Stimulated activated naive CD4-positive, alpha-beta T cell (primary cell): ENCODE measurements at regions not wholly inside any gene's neighbourhood (a gene's known extent, or its start where the extent isn't known, plus 50 kb on each side); places are given as distances from the start of the nearest gene placed in this dataset.
A peak's percentile ranks its signal among the peaks of the same experiment; 100 is the strongest.

ENCODE experiments used
- DNase-seq, 6 experiments: peaks; one replicate each; lab custom pipeline; 2025; lab: John Stamatoyannopoulos, UW

DNA sequence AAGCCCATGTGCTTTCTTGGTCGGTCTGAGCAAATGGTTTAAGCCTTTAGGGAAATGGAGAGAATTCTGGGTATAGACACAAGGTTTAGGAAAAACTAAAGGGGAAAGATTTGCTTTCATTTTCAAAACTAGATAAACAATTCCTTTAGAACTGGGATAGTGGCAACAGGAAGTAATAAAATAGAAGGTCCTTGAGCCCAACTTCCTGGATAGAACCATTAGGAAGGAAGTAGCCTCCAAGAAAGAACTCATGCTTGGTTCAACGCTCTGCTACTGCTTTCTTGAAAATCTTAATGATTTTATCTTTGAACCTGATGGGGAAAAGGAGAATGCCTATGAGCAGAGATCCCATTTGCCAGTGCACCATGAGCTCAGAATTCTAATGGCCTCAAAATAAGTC, 147.0 kb upstream of the THRB start:
- no peak for DNase-seq

DNA sequence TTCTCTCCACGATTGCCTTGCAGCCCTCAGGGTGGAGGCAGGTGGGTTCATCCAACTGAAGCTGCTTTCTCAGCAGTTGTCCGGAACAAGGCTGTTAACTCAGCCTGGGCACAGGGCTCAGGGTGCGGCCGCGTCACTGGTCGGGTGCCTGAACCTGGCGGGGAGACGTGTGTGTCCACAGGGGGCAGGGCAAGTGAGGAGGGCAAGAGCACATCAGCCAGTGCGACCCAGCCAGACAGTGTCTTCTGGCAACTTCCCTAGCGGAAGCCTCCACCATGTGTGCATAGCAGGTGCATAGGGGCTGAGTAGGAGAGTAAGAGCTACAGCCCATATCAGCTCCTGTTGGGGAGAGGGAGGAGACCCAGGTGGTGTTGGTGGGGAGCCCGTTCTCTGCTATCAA, 150.4 kb upstream of the THRB start:
- DNase-seq, result no peak

DNA sequence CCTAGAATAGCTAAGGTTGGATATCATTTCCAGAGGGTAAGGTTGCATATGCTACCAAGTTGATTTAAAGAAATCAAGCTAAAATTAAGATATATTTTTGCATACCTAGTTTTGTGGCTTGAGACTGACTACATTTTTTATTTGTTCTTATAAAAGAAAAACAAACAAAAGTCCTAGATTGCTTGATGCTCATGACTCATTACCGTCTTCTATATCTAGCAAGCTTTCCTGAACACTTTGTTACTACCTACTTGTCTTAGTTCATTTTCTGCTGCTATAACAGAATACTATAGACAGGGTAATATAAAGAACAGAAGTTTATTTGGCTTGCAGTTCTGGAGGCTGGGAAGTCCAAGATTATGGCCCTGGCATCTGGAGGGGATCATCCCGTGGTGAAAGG, 152.1 kb upstream of the THRB start:
- no peak for DNase-seq

DNA sequence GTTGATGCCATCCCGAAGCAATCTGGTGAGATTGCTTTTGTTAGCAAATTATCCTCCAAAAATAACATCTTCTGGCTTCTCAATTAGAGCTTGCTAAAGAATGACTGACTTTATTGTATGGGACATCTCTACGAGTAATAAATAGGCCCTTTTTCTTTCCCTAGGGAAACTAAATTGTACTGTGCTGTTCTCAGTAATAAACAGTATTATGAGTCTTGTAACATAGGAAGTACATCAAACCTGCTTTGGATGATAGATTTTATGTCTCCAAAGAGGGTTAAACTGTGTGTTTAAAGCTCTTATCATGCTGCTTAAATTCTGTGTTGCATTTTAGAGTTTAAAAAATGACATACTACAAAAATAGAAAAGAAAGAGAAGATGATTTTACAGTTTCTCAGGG, 153.4 kb upstream of the THRB start:
- no peak for DNase-seq

DNA sequence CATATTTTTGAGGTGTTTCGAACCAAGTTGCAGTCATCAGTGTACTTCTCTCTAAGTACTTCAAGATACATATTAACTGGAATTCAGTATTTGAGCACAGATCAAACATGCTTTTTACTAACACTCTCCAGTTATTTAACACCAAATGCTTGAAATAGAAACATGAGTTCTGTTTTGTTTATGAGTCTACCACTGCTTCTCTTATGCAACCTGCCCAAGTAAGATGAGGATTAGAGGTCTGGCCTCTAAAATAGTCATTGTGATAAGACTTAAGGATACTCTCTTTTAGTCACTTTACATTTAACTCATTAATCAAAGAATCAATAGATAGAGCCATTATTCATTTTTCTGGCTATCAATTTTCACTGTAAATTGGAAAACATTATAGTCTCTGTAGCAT, 156.2 kb upstream of the THRB start:
- no peak for DNase-seq

DNA sequence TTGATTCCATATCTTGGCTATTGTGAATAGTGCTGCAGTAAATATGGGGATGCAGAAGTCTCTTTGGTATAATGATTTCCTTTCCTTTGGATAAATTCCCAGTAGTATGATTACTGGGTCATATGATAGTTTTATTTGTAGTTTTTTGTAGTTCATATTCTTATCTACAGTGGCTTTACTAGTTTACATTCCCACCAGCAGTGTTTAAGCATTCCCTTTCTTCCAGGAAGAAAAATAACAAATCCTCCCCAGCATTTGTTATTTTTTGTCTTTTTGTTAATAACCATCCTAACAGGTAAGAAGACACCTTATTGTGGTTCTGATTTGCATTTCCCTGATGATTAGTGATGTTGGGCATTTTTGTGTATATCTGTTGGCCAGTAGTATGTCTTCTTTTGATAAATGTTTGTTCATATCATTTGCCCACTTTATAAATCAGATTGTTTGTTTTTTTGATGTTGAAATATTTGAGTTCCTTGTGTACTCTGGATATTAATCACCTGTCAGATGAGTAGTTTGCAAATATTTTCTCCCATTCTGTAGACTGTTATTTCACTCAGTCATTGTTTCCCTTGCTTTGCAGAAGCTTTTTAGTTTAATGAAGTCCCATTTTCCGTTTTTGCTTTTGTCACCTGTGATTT, 163.3 kb upstream of the THRB start:
- DNase-seq, result no peak

DNA sequence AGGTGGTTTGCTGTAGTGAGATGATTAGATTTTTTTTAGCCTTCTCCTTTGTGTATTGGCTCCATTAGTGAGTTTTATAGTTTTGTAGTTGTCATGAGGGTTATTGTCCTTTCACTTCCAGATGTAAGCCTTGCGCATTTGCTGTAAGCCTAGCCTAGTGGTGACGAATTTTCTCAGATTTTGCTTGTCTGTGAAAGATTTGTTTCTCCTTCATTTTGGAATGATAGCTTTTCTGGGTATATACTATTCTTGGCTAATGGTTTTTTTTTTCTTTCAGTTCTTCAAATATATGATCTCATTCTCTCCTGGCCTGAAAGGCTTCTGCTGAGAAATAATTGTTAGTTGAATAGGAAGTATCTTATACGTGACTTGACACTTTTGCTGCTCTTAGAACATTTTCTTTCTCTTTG, 166.5 kb upstream of the THRB start:
- DNase-seq, result no peak

DNA sequence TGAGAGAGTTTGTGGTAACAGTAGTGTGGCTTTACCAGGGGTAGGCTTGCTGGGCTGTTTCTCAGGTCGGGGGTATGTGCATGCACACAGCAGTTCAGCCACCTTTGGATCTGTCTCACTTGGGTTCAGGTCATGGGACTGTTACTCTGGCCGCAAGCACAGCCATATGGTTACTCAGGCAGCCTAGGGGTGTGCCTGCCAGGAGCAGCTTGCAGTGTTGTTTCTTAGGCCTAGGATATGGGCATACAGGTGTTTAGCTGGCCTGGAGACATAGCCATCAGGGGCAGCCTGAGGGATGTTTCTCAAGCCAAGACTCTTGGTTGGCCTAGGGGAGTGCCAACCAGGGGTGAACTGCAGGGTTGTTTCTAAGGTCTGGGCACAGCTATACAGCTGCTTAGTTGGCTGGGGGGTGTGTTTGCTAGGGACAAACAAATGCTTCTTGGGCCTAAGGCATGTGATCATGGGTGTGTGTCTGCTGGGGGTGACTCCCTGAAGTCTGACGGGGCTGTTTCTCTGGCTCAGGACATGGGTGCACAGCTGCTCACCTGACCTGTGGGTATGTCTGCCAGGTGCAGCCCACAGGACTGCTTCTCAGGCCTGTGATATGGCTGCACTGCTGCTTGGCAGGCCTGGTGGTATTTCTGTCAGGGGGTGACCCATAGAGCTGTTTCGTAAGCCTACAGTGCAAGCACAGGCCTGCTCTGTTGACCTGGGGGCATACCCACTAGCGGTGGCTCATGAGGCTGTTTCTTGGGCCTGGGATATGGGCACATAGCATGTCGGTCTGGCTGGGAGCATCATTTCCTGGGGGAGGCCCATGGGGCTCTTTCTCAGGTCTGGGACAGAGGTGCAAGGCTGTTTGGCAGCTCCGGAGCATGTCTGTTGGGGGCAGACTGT, 168.0 kb upstream of the THRB start:
- DNase-seq, result no peak

DNA sequence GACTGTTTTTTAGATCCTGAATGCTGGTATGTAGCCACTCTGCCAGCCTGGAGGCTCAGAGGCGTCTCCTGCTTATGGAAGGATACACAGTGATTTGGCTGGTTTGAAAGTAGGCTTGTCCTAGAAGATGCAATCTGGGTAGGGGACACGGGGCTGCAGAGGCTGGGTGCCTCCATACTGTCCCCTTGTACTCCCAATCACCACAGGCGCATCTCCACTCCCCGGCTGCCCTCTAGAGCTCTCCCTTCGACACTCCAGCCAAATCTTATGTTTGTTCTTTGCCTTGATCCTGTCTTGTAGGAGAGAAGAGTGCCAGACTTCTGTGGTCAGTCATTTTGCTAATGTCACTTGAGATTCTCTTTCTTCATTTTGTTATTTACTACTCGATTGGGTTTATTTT, 168.8 kb upstream of the THRB start:
- DNase-seq, result no peak

DNA sequence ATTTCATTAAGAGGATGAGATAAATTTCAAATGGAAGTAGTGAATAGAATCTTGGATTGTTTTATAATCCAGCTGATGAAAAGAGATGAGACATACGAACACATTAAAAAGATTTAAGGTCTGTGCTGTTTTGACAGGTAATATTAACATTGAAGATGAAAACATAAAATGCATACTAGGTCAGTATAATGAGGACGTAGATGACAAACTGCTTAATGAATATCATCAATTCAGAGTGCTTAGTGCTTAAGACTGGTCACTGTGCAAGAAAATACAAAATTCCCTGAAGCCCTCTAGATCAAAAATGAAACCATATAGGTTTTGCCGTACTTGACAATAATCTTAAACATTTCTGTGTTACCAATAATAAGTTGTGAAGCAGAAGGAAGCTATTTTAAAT, 173.4 kb upstream of the THRB start:
- no peak for DNase-seq

DNA sequence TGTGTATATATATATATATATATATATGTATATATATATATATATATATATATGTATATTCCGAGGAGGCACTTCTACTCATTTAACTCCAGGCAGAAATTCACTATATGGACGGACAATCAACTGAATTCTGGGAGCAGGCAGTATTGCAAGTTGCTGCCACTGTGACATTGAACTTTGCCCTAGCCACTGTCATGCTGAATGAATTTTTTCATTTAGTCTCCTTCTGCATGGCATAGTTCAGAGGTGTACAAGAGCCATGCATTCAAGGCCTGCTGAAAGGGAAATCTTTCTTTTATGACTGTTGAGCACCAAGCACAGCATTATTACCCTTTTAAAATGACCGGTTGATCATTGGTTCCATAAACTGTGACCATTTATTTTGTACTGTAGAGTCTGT, 176.2 kb upstream of the THRB start:
- DNase-seq, result no peak

DNA sequence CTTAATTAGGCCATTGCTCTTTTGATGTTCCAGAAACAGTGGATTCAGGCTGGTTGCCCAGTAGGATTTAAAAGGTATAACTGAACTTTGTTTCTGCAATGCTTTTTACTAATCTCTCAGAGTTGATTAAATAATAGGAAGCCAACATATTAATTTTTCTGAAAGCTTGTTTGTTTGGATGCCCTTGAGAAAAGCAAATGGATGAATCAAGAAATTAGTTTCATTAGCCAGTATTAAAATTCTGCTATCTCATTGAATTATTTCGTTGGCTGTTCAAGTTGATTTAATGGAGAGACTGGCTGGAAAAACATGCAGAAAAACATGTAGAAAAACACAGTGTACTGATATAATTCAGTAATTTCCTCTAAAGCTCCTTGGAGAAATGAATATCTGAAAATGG, 178.9 kb upstream of the THRB start:
- DNase-seq, result no peak

DNA sequence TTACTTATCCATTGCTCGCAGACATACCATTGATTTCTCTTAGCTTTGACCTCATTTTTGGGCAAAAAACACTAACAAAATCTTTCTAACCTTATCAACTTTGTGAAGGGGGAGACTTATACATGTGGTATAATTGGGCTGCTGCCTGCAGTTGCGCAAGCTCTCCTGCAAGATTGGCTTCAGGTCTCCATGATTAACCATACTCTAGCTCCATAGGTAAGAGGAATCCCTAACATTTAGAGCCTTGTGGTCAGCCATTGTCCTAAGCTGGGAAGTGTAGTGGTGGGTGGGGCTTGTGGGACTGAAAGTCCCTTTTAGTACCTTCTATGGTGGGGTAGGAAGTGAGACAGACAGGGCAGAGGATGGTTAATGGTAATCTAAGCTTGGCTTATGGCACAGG, 179.6 kb upstream of the THRB start:
- DNase-seq, result no peak

DNA sequence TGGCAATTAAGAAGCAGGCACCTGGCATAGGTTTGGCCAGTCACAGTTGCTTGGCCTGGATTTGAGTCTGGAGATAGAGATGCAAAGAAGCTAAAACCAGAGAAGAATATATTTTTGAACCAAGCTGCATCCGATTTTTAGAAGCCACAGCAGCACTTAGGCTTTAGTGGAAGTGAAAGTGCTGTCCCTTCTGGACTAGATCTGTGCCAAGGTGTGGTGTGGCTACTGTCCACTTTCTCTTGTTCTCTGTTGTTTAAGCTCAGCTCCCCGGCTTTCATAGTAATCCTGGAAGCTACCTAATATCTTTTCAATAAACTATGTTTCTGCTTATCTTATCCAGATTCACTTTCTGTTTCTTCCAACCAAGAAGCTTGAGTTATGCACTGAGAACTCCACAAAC, 183.4 kb upstream of the THRB start:
- no peak for DNase-seq

DNA sequence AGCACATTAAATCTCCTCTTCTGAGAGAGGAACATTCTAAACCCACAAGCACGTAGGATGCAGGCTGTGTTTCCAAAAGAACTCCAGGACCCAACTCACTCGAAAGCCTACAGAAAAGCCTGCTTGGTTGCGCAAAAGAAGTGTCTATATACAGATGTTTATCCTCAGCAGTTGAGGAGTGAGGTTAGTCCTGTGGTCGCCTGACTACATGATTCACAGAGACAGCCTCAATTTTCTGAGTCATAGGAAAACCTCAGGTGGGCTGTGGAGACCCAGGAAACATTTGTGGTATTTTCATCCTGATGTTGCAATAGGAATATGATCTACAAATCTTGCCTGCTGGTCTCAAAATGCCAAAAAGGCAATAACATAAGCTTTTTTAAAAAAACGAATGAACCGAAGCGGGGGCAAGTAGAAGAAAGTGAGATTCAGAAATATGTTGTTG, 183.8 kb upstream of the THRB start:
- no peak for DNase-seq

DNA sequence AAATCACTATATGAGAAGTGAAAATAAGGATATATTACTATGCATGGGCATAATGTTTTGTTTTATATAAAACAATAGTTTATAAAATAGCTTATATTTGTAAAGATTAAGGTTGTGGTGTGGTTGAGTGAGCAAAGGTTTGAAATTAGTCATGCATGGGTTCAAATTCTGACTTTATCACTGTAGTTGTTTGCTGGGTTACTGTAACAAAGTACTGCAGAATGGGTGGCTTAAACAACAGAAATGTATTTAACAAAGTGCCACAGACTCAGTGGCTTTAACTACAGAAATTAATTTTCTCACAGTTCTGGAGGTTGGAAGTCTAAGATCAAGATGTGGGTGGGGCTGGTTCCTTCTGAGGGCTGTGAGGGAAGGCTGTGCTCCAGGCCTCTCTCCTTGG, 184.8 kb upstream of the THRB start:
- DNase-seq, result no peak

DNA sequence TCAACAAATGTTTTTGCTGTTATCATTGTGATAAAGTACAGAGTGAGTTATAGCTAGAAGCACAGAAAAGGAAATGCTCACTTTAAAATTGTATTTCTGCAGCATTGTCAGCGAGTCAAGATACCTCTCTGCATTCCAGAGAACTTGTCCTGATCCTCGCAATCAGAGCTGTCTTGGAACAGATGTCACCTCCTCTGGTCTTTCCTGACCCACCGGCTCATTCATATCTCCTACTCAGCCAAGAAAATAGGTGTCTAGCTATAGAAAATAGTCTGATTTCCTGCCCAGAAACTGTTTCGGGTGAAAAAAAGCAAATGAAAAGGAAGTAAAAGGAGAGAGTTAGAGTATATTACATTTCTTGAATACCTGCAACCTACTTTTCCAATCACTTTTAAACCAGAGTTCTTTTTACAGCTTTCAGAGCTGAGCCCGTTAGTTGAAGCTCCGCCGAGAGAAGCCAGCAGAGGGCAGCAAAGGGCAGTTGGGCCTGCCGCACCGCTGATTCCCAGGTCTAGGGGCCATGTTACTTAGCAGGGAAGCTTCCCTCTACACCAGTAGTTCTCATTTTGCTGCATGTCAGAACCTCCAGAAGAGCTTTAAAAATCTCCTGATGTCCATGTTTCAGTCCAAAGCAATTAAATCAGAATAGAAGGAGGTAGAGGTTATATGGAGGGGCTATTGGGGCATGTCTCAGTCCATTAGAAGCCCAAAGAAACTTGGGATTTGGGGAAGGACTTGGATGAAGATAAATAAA, 185.7 kb upstream of the THRB start:
- peak in 2 of 6 experiments; percentile 1 to 2 for DNase-seq

DNA sequence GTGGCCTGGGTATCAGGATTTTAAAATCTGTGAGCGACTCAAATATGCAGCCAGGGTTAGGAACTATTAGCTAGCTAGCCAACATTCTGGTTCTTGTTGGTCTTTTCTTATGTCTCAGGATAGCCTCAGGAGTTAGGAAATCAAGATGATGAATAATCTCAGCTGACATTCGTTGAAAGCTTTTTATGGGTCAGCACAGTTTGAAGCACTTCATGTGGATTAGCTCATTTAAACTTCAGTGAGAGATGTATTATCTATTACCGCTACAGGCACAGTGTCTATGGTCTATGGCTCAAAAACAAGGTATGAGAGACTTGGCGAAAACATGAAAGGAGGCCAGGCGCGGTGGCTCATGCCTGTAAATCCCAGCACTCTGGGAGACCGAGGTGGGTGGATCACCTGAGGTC, 187.5 kb upstream of the THRB start:
- DNase-seq, result no peak

DNA sequence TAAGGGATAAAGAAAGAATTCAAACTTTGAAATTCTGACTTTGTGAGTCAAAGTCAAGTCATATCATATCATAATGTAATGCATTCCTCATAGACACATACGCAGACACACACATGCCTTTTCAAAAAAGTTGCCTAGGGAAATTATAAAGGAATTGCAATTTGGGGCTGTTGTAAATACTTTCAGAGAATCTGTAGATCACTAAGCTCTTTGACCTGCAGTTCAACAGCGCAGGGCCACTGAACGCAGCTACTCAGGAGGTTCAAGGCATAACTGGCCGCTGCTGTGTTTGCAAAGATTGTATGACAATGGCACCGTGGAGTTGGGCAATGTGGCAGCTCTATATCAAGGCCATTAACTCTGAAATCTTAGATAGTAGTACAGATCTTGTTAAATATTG, 188.4 kb upstream of the THRB start:
- DNase-seq, result no peak

DNA sequence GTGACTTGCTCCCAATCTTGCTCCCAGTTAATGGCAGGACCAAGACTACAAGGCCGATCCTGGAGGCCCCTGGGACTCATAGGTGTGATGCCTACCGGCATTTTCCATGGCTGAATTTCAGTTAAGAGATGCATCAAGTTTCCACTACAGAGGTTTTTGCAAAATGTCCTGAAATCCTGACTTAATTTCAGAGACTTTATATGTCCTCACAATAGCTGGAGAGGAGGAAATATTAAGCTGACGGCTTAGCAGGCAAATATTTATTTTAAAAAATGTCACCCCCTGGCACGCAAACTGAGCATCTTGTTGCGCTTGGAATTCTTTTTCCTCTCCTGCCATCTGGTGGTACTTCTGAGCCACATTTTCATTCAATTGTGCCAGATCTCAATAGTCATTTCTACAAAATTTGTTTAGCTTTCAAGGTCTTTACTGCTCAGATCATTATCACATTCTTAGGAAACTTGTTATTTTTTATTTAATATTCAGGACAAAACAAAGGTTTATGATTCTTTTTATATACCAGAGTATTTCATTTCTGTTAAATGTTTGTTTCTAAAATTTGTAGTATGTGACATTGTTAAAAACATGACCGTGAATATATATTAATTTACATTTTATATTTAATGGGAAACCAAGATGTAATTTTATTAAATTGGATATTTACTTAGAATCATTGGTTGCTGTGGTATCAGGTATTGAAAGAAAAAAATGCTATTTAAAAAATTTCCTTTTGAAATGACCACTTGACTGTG, 189.2 kb upstream of the THRB start:
- no peak for DNase-seq

DNA sequence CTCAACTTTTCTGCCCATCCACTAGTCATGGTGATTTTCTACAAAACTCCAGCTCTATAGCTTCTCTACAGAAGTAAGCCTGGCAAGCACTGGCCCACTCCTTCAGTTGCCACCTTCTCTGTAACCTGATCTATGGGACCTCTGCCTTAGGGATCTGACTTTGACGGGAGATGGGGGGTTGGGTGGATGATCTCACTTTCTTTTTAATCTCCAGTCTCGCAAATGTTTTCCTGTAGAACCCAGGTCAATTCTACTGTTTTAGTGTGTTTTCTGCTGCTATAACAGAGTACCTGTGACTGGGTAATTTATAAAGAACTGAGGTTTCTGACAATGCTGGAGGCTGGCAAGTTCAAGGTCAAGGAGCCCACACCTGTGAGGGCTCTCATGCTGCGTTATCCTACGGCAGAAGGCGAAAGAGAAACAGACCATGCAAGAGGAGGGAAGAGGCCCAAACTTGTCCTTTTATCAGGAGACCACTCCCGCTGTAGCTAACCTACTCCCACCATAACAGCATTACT, 189.9 kb upstream of the THRB start:
- DNase-seq, result no peak

DNA sequence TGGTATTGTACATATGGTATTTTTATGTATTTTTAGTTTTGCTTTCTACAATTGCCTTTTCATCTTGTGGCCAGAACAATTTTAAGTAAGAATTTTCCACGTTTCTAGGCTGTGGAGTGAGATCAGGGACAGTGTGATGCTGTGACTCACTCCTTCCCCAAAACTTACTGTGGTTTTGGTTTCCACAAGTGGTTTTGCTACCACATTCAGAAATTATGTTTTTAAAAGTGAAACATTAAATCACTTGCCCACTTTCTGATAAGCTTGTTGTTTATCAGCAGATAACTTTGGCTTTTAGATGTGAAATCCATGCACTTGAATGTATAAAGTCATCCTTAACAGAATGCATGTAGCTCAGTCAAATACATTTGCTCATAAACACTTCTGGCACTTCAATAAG, 192.2 kb upstream of the THRB start:
- DNase-seq, result no peak
